ENCODE measurements at regions not wholly inside any gene's neighbourhood (a gene's known extent, or its start where the extent isn't known, plus 50 kb on each side); places are given as distances from the start of the nearest gene placed in this dataset.

GRCh38 chr2:58764338-58765104 is 523.4 kb upstream of the FANCL start:
- Mint-ChIP-seq H3K4me3 (no peak overlapping the region), H3K27me3 (peaks cover 4% of the 10 kb centered on the region)
- intact Hi-C loops (cut with DNase I, micrococcal nuclease) = loop anchor here in 1 of 2 experiments (10.0 kb wide), 1 partner anchor 1880 kb away; no protein-coding TSS in a partner anchor

GRCh38 chr2:58762176-58762781 is 521.2 kb upstream of the FANCL start:
- ChIA-PET POLR2A (no interaction called here), CTCF (no interaction called here)
- H3K27me3 ChIP-seq (ENCODE audit: control insufficient read depth in 1 of 2, insufficient read depth in 2 of 2, low read length in 2 of 2) = no peaks in the 10 kb centered on the region
- H3K9me3 Mint-ChIP-seq = no peaks in the 10 kb centered on the region
- H3K4me1 Mint-ChIP-seq (ENCODE audit: low read depth) = no peaks in the 10 kb centered on the region
- no peak overlapping the region for H3K27ac Mint-ChIP-seq
- no peaks in the 10 kb centered on the region for H3K4me1 ChIP-seq (ENCODE audit: insufficient read depth, low read length)
- no peak overlapping the region for H3K4me3 Mint-ChIP-seq
- H3K27me3 Mint-ChIP-seq = peaks cover 4% of the 10 kb centered on the region
- H3K4me3 ChIP-seq (ENCODE audit: low read length) = no peak overlapping the region
- DNase-seq (peak in 3 of 14 experiments; percentile 5 to 39 (median 22)), ATAC-seq (ENCODE audit: poor library complexity) (no peak)
- no peaks in the 10 kb centered on the region for H3K36me3 Mint-ChIP-seq (ENCODE audit: low read depth)
- intact Hi-C loops (cut with DNase I, micrococcal nuclease) = loop anchor here (2.0 to 10.0 kb wide), 2 partner anchors 1819 to 1883 kb away; no protein-coding TSS in a partner anchor
- no peaks in the 10 kb centered on the region for H3K36me3 ChIP-seq (ENCODE audit: insufficient read depth, low read length)
- no peak overlapping the region for H3K27ac ChIP-seq (ENCODE audit: low read depth in 1 of 2, low read length in 2 of 2)
- no peak for TF ChIP-seq CTCF (IDR thresholded peaks at IDR 0.05)
- no peaks in the 10 kb centered on the region for H3K9me3 ChIP-seq (ENCODE audit: control insufficient read depth in 1 of 2, insufficient read depth in 1 of 2, low read length in 2 of 2)

More at GRCh38 chr2:58764338-58765104, 523.4 kb upstream of the FANCL start:
- Mint-ChIP-seq H3K4me1 (ENCODE audit: low read depth) (no peaks in the 10 kb centered on the region), H3K9me3 (no peaks in the 10 kb centered on the region), H3K36me3 (ENCODE audit: low read depth) (no peaks in the 10 kb centered on the region), H3K27ac (no peak overlapping the region)
- no peaks in the 10 kb centered on the region for H3K9me3 ChIP-seq (ENCODE audit: control insufficient read depth in 1 of 2, insufficient read depth in 1 of 2, low read length in 2 of 2)
- H3K27ac ChIP-seq (ENCODE audit: low read depth in 1 of 2, low read length in 2 of 2) = no peak overlapping the region
- ChIA-PET POLR2A (no interaction called here), CTCF (no interaction called here)
- no peak overlapping the region for H3K4me3 ChIP-seq (ENCODE audit: low read length)
- ATAC-seq (ENCODE audit: poor library complexity) = no peak
- DNase-seq = no peak
- H3K4me1 ChIP-seq (ENCODE audit: insufficient read depth, low read length) = no peaks in the 10 kb centered on the region
- TF ChIP-seq CTCF (IDR thresholded peaks at IDR 0.05) = no peak
- no peaks in the 10 kb centered on the region for H3K27me3 ChIP-seq (ENCODE audit: control insufficient read depth in 1 of 2, insufficient read depth in 2 of 2, low read length in 2 of 2)
- no peaks in the 10 kb centered on the region for H3K36me3 ChIP-seq (ENCODE audit: insufficient read depth, low read length)

GRCh38 chr2:58757971-58758370 is 516.8 kb upstream of the FANCL start:
- peaks cover 2% of the 10 kb centered on the region for H3K27me3 Mint-ChIP-seq
- H3K4me1 Mint-ChIP-seq (ENCODE audit: low read depth) = no peaks in the 10 kb centered on the region
- ATAC-seq (ENCODE audit: poor library complexity) (no peak), DNase-seq (no peak)
- no peaks in the 10 kb centered on the region for H3K27me3 ChIP-seq (ENCODE audit: control insufficient read depth in 1 of 2, insufficient read depth in 2 of 2, low read length in 2 of 2)
- no peak overlapping the region for H3K4me3 ChIP-seq (ENCODE audit: low read length)
- H3K4me3 Mint-ChIP-seq = no peak overlapping the region
- TF ChIP-seq CTCF (IDR thresholded peaks at IDR 0.05) = no peak
- intact Hi-C loops (cut with DNase I, micrococcal nuclease) = no loop called here
- H3K9me3 Mint-ChIP-seq = no peaks in the 10 kb centered on the region
- H3K27ac Mint-ChIP-seq = no peak overlapping the region
- CTCF ChIA-PET = interaction anchor here (1.0 kb wide), 1 partner anchor 11 kb away, joined by 3 read pairs; no protein-coding TSS in a partner anchor
- H3K4me1 ChIP-seq (ENCODE audit: insufficient read depth, low read length) = no peaks in the 10 kb centered on the region
- POLR2A ChIA-PET = no interaction called here
- H3K27ac ChIP-seq (ENCODE audit: low read depth in 1 of 2, low read length in 2 of 2) = no peak overlapping the region
- H3K36me3 Mint-ChIP-seq (ENCODE audit: low read depth) = no peaks in the 10 kb centered on the region
- no peaks in the 10 kb centered on the region for H3K36me3 ChIP-seq (ENCODE audit: insufficient read depth, low read length)
- H3K9me3 ChIP-seq (ENCODE audit: control insufficient read depth in 1 of 2, insufficient read depth in 1 of 2, low read length in 2 of 2) = no peaks in the 10 kb centered on the region

Data from CD4-positive, alpha-beta T cell (primary cell).